ENCODE measurements at regions not wholly inside any gene's neighbourhood (a gene's known extent, or its start where the extent isn't known, plus 50 kb on each side); places are given as distances from the start of the nearest gene placed in this dataset.

DNA sequence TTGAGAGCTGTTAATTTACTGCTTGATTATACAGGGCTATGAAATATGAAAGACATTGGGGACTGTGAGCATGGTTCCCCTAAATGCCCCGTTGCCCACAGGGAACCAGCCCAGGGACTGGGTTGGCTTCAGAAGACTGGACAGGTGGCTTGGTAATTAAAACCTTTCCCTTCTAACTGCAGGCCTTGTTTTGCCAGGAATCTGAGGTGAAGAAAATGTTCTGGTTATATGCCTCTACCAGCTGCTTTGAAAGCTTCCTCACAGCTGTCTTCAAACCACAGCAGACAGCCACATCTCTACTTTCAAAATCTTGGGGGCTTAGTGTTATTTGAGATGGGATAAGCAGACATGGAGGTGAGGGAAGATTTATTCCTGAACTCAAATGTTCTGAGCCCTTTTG is 153.3 kb upstream of the SPRY4 start:
- ATAC-seq (ENCODE audit: low FRiP score) (no peak), DNase-seq (ENCODE audit: low spot score) (no peak)
- no peak for TF ChIP-seq CTCF (IDR thresholded peaks at IDR 0.05)

DNA sequence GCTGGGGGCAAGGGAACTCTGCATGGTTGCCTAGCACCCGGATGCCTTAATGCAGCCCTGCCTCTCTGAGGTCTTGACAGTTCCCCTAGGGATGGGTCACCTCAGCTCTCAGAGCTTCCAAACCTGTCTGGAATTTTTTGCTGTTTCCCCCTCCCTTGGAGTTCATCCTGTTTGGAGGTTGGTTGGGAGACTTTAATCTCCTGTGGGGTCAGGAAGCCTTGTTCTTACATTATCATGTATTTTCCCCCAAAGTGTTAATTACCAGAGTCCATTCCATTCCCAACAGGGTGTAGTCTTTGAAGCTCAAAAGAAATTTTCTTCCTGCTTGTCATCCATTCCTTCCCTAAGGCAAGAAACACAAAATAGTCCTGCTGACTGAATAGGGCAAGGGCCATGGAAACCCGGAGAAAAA is 150.3 kb upstream of the SPRY4 start:
- DNase-seq (ENCODE audit: low spot score) (no peak), ATAC-seq (ENCODE audit: low FRiP score) (no peak)
- no peak for TF ChIP-seq CTCF (IDR thresholded peaks at IDR 0.05)

DNA sequence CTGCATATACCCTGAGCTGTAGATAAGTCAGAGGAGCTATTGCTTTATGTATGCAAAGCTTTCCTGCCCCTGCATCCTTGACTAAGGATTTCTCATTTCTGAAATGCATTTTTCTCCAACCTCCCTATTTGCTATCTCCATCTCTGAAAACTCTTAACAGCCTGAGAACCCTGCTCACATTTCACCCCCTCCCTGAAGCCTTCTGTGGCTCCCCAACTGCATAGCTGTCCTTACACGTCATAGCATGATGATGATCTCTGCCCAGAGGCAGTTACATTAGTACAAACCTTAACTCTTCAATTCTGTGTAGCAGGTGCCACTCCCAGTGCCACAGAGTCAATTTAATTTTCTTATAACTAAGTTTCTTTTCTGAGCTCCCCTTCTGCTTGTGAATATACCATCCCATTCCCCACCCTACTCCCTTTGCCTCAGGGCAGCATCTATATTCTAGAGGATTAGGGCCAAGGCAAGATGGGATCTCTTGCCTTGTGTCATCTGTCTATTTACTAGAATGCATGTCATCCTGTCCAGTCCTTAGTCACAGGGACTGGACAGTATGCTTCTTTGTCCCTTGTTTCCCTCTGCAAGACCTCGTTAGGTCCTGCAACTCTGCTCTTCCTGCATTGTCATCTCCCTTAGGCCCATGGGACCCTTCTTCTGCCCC is 149.7 kb upstream of the SPRY4 start:
- no peak for TF ChIP-seq CTCF (IDR thresholded peaks at IDR 0.05)
- ATAC-seq (ENCODE audit: low FRiP score) (no peak), DNase-seq (ENCODE audit: low spot score) (no peak)

DNA sequence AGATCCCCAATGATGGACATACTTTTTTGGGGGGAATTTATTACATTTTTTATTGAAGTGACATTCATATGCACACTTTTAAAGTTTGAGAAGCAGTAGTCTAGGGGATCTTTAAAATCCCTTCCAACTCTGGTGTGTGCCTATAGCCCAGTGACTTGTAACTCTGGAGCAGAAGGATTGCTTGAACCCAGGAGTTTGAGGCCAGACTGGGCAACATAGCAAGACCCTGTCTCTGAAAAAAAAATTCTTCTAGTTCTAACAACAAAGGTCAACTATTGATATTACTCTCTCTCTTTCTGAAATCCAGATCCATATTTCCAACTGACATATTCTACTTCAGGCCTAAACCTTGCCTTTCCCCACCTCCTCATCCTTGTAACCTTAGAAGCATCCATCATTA is 148.2 kb upstream of the SPRY4 start:
- DNase-seq (ENCODE audit: low spot score) (no peak), ATAC-seq (ENCODE audit: low FRiP score) (no peak)
- TF ChIP-seq CTCF (IDR thresholded peaks at IDR 0.05), result no peak

- no peak for TF ChIP-seq CTCF (IDR thresholded peaks at IDR 0.05)
- DNase-seq (ENCODE audit: low spot score) (no peak), ATAC-seq (ENCODE audit: low FRiP score) (no peak)
Observed at GRCh38 chr5:142472306-142472951, 147.6 kb upstream of the SPRY4 start.

- DNase-seq (ENCODE audit: low spot score) (no peak), ATAC-seq (ENCODE audit: low FRiP score) (no peak)
- TF ChIP-seq CTCF (IDR thresholded peaks at IDR 0.05), result no peak
Observed at GRCh38 chr5:142466195-142466971, 141.6 kb upstream of the SPRY4 start.

All from omental fat pad (tissue), 3 donors.